ENCODE measurements at regions not wholly inside any gene's neighbourhood (a gene's known extent, or its start where the extent isn't known, plus 50 kb on each side); places are given as distances from the start of the nearest gene placed in this dataset.
A peak's percentile ranks its signal among the peaks of the same experiment; 100 is the strongest.

DNA sequence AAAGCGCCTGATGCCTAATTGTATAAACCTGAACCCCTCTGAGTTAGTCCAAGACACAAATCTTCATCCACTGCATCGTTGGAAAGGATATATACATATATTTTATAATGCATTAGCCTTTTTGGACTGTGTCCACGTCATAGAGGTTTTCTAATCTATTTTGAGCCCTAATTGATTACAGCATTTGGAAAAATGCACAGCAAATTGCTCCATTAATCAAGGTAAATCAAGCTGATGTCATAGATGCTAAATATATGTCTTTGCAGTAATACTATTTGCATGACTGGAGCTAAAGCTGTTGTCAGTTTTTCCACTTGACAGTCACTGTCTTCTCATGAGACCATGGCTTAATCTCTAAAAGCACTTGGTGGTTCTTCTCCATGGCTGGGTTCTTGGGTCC is 483.5 kb upstream of the TNC start:
- DNase-seq (ENCODE audit: extremely low spot score, unreplicated experiment), result no peak
- H3K4me3 Mint-ChIP-seq (ENCODE audit: unreplicated experiment), result no peak overlapping the region
- H3K27ac Mint-ChIP-seq (ENCODE audit: unreplicated experiment), result no peak overlapping the region
- no peaks in the 10 kb centered on the region for H3K27me3 Mint-ChIP-seq (ENCODE audit: unreplicated experiment)
- peaks cover 8% of the 10 kb centered on the region for H3K36me3 Mint-ChIP-seq (ENCODE audit: unreplicated experiment)
- TF ChIP-seq, protein P1, sequence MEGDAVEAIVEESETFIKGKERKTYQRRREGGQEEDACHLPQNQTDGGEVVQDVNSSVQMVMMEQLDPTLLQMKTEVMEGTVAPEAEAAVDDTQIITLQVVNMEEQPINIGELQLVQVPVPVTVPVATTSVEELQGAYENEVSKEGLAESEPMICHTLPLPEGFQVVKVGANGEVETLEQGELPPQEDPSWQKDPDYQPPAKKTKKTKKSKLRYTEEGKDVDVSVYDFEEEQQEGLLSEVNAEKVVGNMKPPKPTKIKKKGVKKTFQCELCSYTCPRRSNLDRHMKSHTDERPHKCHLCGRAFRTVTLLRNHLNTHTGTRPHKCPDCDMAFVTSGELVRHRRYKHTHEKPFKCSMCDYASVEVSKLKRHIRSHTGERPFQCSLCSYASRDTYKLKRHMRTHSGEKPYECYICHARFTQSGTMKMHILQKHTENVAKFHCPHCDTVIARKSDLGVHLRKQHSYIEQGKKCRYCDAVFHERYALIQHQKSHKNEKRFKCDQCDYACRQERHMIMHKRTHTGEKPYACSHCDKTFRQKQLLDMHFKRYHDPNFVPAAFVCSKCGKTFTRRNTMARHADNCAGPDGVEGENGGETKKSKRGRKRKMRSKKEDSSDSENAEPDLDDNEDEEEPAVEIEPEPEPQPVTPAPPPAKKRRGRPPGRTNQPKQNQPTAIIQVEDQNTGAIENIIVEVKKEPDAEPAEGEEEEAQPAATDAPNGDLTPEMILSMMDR (IDR thresholded peaks at IDR 0.05), result no peak
- H3K4me1 Mint-ChIP-seq (ENCODE audit: unreplicated experiment), result peaks cover 35% of the 10 kb centered on the region
- H3K9me3 Mint-ChIP-seq (ENCODE audit: unreplicated experiment), result peaks cover 7% of the 10 kb centered on the region

- no peak for DNase-seq (ENCODE audit: extremely low spot score, unreplicated experiment)
- TF ChIP-seq, protein P1 (IDR thresholded peaks at IDR 0.05), result no peak
These were observed 487.0 kb upstream of the TNC start for GRCh38 chr9:115604831-115605483.

DNA sequence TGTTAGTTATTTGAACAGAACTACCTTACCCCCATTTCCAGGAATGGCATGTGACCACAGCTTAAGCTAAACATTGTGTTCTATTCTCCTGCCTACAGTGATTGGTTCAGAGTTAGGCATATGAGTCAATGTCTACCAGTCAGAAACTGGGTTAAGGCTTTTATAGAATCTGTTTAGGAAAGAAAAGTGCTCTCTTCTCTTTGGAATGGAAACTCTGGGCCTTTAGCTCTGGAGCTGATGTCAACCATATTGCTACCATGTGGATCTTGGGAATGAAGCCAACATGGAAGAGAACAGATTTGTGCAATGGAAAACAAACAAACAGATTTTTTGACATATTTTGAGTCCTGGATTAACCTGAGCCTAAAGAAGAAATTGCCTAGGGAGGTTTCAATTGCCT is 488.9 kb upstream of the TNC start:
- no peak for DNase-seq (ENCODE audit: extremely low spot score, unreplicated experiment)
- H3K4me3 Mint-ChIP-seq (ENCODE audit: unreplicated experiment), result no peak overlapping the region
- H3K27ac Mint-ChIP-seq (ENCODE audit: unreplicated experiment), result no peak overlapping the region
- H3K4me1 Mint-ChIP-seq (ENCODE audit: unreplicated experiment), result peaks cover 18% of the 10 kb centered on the region
- TF ChIP-seq, protein P1 (IDR thresholded peaks at IDR 0.05), result no peak
- H3K27me3 Mint-ChIP-seq (ENCODE audit: unreplicated experiment), result no peaks in the 10 kb centered on the region
- H3K36me3 Mint-ChIP-seq (ENCODE audit: unreplicated experiment), result no peaks in the 10 kb centered on the region
- H3K9me3 Mint-ChIP-seq (ENCODE audit: unreplicated experiment), result peaks cover 4% of the 10 kb centered on the region

More at GRCh38 chr9:115604831-115605483, 487.0 kb upstream of the TNC start:
- Mint-ChIP-seq H3K4me3 (ENCODE audit: unreplicated experiment) (no peak overlapping the region), H3K4me1 (ENCODE audit: unreplicated experiment) (peaks cover 14% of the 10 kb centered on the region), H3K27me3 (ENCODE audit: unreplicated experiment) (no peaks in the 10 kb centered on the region), H3K27ac (ENCODE audit: unreplicated experiment) (no peak overlapping the region), H3K36me3 (ENCODE audit: unreplicated experiment) (peaks cover 4% of the 10 kb centered on the region), H3K9me3 (ENCODE audit: unreplicated experiment) (peaks cover 10% of the 10 kb centered on the region)

DNA sequence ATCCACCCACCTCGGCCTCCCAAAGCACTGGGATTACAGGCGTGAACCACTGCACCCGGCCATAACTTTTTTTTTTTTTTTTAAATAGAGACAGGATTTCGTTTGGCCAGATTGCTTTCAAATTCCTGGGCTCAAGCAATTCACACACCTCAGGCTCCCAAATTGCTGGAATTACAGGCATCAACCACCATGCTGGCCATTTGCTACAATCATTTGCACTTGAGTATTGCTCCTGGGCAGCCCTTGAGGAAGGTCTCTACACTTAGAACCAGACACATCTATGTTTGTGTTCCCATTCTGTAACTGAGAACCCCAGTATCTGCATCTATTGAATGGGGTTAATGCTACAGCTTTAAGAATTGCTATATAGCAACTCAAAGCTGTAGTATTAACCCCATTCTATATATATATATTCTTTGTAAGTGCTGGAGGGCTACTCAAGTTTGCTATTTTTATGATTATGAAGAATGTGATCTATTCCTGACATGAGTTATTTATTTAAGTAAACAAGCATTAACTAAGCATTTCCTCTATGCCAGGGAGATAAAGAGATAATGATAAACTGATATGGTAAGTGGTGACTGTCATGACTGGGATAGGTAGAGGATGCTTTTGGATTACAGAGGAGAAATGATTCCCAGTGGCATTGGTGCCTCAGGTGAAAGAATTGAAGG is 496.5 kb upstream of the TNC start:
- no peak overlapping the region for H3K4me3 Mint-ChIP-seq (ENCODE audit: unreplicated experiment)
- H3K4me1 Mint-ChIP-seq (ENCODE audit: unreplicated experiment), result peaks cover 42% of the 10 kb centered on the region
- TF ChIP-seq, protein P1 (IDR thresholded peaks at IDR 0.05), result no peak
- peak overlapping the region; percentile 89 for H3K27ac Mint-ChIP-seq (ENCODE audit: unreplicated experiment)
- no peak for DNase-seq (ENCODE audit: extremely low spot score, unreplicated experiment)
- peaks cover 1% of the 10 kb centered on the region for H3K36me3 Mint-ChIP-seq (ENCODE audit: unreplicated experiment)
- H3K9me3 Mint-ChIP-seq (ENCODE audit: unreplicated experiment), result no peaks in the 10 kb centered on the region
- no peaks in the 10 kb centered on the region for H3K27me3 Mint-ChIP-seq (ENCODE audit: unreplicated experiment)

DNA sequence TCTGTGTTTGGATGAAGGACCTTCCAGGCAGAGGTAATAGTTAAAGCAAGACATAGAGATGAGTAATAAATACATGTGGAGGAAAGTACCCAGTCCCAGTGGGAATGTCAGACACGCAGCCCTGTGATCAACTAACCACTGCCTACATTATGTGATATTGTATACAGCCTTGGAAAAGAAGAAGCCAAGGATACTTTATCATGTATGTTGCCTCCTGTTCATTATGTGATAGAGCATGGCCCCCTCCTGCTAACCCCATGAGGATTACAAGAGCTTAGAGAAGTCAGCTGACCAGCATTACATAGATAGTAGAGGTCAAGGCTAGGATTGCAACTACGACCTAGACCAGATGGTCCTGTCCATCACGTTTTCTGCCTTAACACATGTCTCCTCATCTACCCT is 497.0 kb upstream of the TNC start:
- Mint-ChIP-seq H3K27ac (ENCODE audit: unreplicated experiment) (peak overlapping the region; percentile 89), H3K4me3 (ENCODE audit: unreplicated experiment) (no peak overlapping the region), H3K36me3 (ENCODE audit: unreplicated experiment) (peaks cover 2% of the 10 kb centered on the region), H3K4me1 (ENCODE audit: unreplicated experiment) (peaks cover 42% of the 10 kb centered on the region), H3K27me3 (ENCODE audit: unreplicated experiment) (no peaks in the 10 kb centered on the region), H3K9me3 (ENCODE audit: unreplicated experiment) (peaks cover under 1% of the 10 kb centered on the region)
- TF ChIP-seq, protein P1 (IDR thresholded peaks at IDR 0.05), result no peak
- no peak for DNase-seq (ENCODE audit: extremely low spot score, unreplicated experiment)
